ENCODE measurements at regions not wholly inside any gene's neighbourhood (a gene's known extent, or its start where the extent isn't known, plus 50 kb on each side); places are given as distances from the start of the nearest gene placed in this dataset.

DNA sequence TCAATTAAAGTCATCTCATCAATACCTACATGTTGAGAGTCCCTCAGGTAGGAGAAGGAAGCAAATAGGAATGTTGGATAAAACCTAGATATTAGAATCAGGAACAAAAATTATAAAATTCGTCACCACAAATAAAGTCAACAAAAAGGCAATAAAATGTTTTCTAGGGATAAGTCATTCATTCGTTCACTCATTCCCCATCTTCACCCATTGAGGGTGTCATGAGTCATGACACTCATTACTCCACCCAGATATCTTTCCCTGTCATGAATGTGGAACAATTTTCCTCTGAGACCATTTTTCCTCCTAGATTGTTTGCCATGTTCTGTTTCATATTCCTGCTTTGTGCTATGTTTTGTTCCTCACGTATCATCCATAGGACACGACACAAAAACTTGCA lies 50.9 kb upstream of the OLIG3 start:
- TF ChIP-seq EZH2phosphoT487 (IDR thresholded peaks at IDR 0.05; ENCODE audit: borderline replicate concordance, low read length) (no peak), EZH2 (IDR thresholded peaks at IDR 0.05; ENCODE audit: low read length, unreplicated experiment) (no peak), CTCF (conservative IDR thresholded peaks at IDR 0.05; ENCODE audit: low read depth, low read length) (no peak)
- Histone ChIP-seq H4K20me1 (ENCODE audit: low read length) (no peaks in the 10 kb centered on the region), H3F3A (ENCODE audit: low read length, unreplicated experiment) (no peaks in the 10 kb centered on the region), H3K4me2 (ENCODE audit: low read length) (no peak overlapping the region), H3K9me2 (replicated peaks; ENCODE audit: low read length) (no peaks in the 10 kb centered on the region), H3K27ac (ENCODE audit: low read length) (no peak overlapping the region), H3K36me3 (ENCODE audit: low read depth, low read length) (no peaks in the 10 kb centered on the region), H3K79me2 (ENCODE audit: low read length) (no peaks in the 10 kb centered on the region), H3K4me1 (ENCODE audit: insufficient read depth, low read length) (no peaks in the 10 kb centered on the region), H2AFZ (ENCODE audit: low read length) (no peak overlapping the region), H3K9me3 (ENCODE audit: low read length) (no peaks in the 10 kb centered on the region), H3K4me3 (ENCODE audit: low read length) (no peak overlapping the region), H3K27me3 (ENCODE audit: low read length) (peaks cover 22% of the 10 kb centered on the region), H3K9ac (ENCODE audit: low read length) (no peak overlapping the region)
- ChIA-PET POLR2A (ENCODE audit: unreplicated experiment) (no interaction called here), CTCF (no interaction called here)
- BruUV-seq (replicated peaks), result no TSS peak
- intact Hi-C loops (cut with micrococcal nuclease), result no loop called here
- DNase-seq, result peak; percentile 22
- no peak for ATAC-seq

DNA sequence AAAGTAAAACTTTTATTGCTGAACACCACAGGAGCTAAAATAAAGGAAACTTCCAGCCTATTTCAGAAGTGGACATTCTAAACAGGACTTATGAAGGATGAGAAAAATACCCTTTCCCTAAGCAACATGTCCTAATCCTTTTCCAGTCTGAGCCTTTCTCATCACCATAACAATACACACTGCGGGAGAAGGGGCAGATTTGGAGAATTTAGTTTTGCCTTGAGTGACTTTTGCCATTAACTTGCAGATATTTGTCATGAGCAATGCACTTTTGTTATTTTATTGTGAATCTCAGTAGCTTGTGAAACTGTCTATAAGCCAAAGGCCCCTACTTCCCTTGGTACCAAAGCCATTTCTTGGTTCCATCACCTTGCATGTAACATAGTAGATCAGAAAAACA lies 53.0 kb upstream of the OLIG3 start:
- TF ChIP-seq EZH2 (IDR thresholded peaks at IDR 0.05; ENCODE audit: low read length, unreplicated experiment), result no peak
- TF ChIP-seq EZH2phosphoT487 (IDR thresholded peaks at IDR 0.05; ENCODE audit: borderline replicate concordance, low read length), result no peak
- no peak for TF ChIP-seq CTCF (conservative IDR thresholded peaks at IDR 0.05; ENCODE audit: low read depth, low read length)
- ATAC-seq, result no peak
- DNase-seq, result no peak
- Histone ChIP-seq H3K9me3 (ENCODE audit: low read length) (no peaks in the 10 kb centered on the region), H3K4me1 (ENCODE audit: insufficient read depth, low read length) (no peaks in the 10 kb centered on the region), H2AFZ (ENCODE audit: low read length) (no peak overlapping the region), H3K4me3 (ENCODE audit: low read length) (no peak overlapping the region), H3K4me2 (ENCODE audit: low read length) (no peak overlapping the region), H3F3A (ENCODE audit: low read length, unreplicated experiment) (no peaks in the 10 kb centered on the region), H3K9me2 (replicated peaks; ENCODE audit: low read length) (no peaks in the 10 kb centered on the region), H3K27me3 (ENCODE audit: low read length) (peaks cover 36% of the 10 kb centered on the region), H3K36me3 (ENCODE audit: low read depth, low read length) (no peaks in the 10 kb centered on the region), H3K27ac (ENCODE audit: low read length) (no peak overlapping the region), H3K9ac (ENCODE audit: low read length) (no peak overlapping the region), H3K79me2 (ENCODE audit: low read length) (no peaks in the 10 kb centered on the region), H4K20me1 (ENCODE audit: low read length) (no peaks in the 10 kb centered on the region)
- POLR2A ChIA-PET (ENCODE audit: unreplicated experiment), result no interaction called here
- intact Hi-C loops (cut with micrococcal nuclease), result no loop called here
- CTCF ChIA-PET, result no interaction called here
- BruUV-seq (replicated peaks), result no TSS peak

- intact Hi-C loops (cut with micrococcal nuclease), result no loop called here
- no peak for ATAC-seq
- Histone ChIP-seq H3K4me1 (ENCODE audit: insufficient read depth, low read length) (no peaks in the 10 kb centered on the region), H3K9me2 (replicated peaks; ENCODE audit: low read length) (no peaks in the 10 kb centered on the region), H3K79me2 (ENCODE audit: low read length) (no peaks in the 10 kb centered on the region), H3K36me3 (ENCODE audit: low read depth, low read length) (no peaks in the 10 kb centered on the region), H3K9ac (ENCODE audit: low read length) (no peak overlapping the region), H3K9me3 (ENCODE audit: low read length) (no peaks in the 10 kb centered on the region), H4K20me1 (ENCODE audit: low read length) (no peaks in the 10 kb centered on the region), H3K4me3 (ENCODE audit: low read length) (no peak overlapping the region), H3F3A (ENCODE audit: low read length, unreplicated experiment) (no peaks in the 10 kb centered on the region), H2AFZ (ENCODE audit: low read length) (no peak overlapping the region), H3K27ac (ENCODE audit: low read length) (no peak overlapping the region), H3K4me2 (ENCODE audit: low read length) (no peak overlapping the region), H3K27me3 (ENCODE audit: low read length) (peaks cover 36% of the 10 kb centered on the region)
- TF ChIP-seq EZH2 (IDR thresholded peaks at IDR 0.05; ENCODE audit: low read length, unreplicated experiment) (no peak), EZH2phosphoT487 (IDR thresholded peaks at IDR 0.05; ENCODE audit: borderline replicate concordance, low read length) (no peak), CTCF (conservative IDR thresholded peaks at IDR 0.05; ENCODE audit: low read depth, low read length) (no peak)
- no TSS peak for BruUV-seq (replicated peaks)
- ChIA-PET CTCF (no interaction called here), POLR2A (ENCODE audit: unreplicated experiment) (no interaction called here)
- no peak for DNase-seq
Observed at GRCh38 chr6:137547601-137548000, 53.4 kb upstream of the OLIG3 start.

Measured in PC-3 (cell line).